SHP77 (cell line): ENCODE measurements at regions not wholly inside any gene's neighbourhood (a gene's known extent, or its start where the extent isn't known, plus 50 kb on each side); places are given as distances from the start of the nearest gene placed in this dataset.
"Not testable (repeated sequence)": the region's sequence is repeated elsewhere in the genome, so short reads cannot be mapped to it uniquely, and the experiment has no call there.

Experiments used
- DNase-seq, 2 experiments: peaks; one replicate each; lab custom pipeline; 2025; lab: John Stamatoyannopoulos, UW

GRCh38 chr3:35141406-35141805 is 497.9 kb upstream of the ARPP21 start:
- no peak for DNase-seq

GRCh38 chr3:35144011-35144410 is 495.3 kb upstream of the ARPP21 start:
- DNase-seq, result no peak

- DNase-seq, result not testable (repeated sequence)
These were observed 492.9 kb upstream of the ARPP21 start for GRCh38 chr3:35146256-35147035.

- no peak for DNase-seq
These were observed 455.2 kb upstream of the ARPP21 start for GRCh38 chr3:35183927-35184675.

- DNase-seq, result no peak
These were observed 454.6 kb upstream of the ARPP21 start for GRCh38 chr3:35184775-35185174.

GRCh38 chr3:35187908-35188307 is 451.4 kb upstream of the ARPP21 start:
- no peak for DNase-seq

- DNase-seq, result no peak
These were observed 444.7 kb upstream of the ARPP21 start for GRCh38 chr3:35194666-35195065.

- DNase-seq, result no peak
These were observed 440.5 kb upstream of the ARPP21 start for GRCh38 chr3:35198857-35199256.

- DNase-seq, result no peak
These were observed 439.3 kb upstream of the ARPP21 start for GRCh38 chr3:35200056-35200455.

GRCh38 chr3:35201211-35201610 is 438.1 kb upstream of the ARPP21 start:
- no peak for DNase-seq

- no peak for DNase-seq
These were observed 423.5 kb upstream of the ARPP21 start for GRCh38 chr3:35215525-35216500.

GRCh38 chr3:35216501-35217266 is 422.6 kb upstream of the ARPP21 start:
- DNase-seq, result no peak

GRCh38 chr3:35223632-35224394 is 415.5 kb upstream of the ARPP21 start:
- DNase-seq, result no peak

GRCh38 chr3:35224565-35225295 is 414.6 kb upstream of the ARPP21 start:
- no peak for DNase-seq

- no peak for DNase-seq
These were observed 398.1 kb upstream of the ARPP21 start for GRCh38 chr3:35241236-35241635.

- no peak for DNase-seq
These were observed 384.4 kb upstream of the ARPP21 start for GRCh38 chr3:35254917-35255316.

GRCh38 chr3:35257641-35258040 is 381.7 kb upstream of the ARPP21 start:
- DNase-seq, result no peak

- DNase-seq, result no peak
These were observed 376.9 kb upstream of the ARPP21 start for GRCh38 chr3:35262406-35262805.

GRCh38 chr3:35263477-35263876 is 375.8 kb upstream of the ARPP21 start:
- no peak for DNase-seq

- DNase-seq, result not testable (repeated sequence)
These were observed 373.3 kb upstream of the ARPP21 start for GRCh38 chr3:35266065-35266464.
